ENCODE measurements at regions not wholly inside any gene's neighbourhood (a gene's known extent, or its start where the extent isn't known, plus 50 kb on each side); places are given as distances from the start of the nearest gene placed in this dataset.

GRCh38 chr5:125928663-125929062, 494.5 kb upstream of the GRAMD2B start:
- H3K4me3 ChIP-seq = no peak overlapping the region
- H3K4me1 ChIP-seq = no peaks in the 10 kb centered on the region
- 77% methylated on average over 6 of the region's 6 CpGs for WGBS
- no peaks in the 10 kb centered on the region for H3K27me3 ChIP-seq
- no peaks in the 10 kb centered on the region for H3K36me3 ChIP-seq
- H3K27ac ChIP-seq = no peak overlapping the region
- H3K9me3 ChIP-seq = no peaks in the 10 kb centered on the region
- DNase-seq (ENCODE audit: low spot score in 2 of 2) = no peak
- no peak for TF ChIP-seq POLR2A (IDR thresholded peaks at IDR 0.05)
- no peak for TF ChIP-seq POLR2AphosphoS5 (IDR thresholded peaks at IDR 0.05)
- TF ChIP-seq EP300 (IDR thresholded peaks at IDR 0.05) = no peak
- no peak for TF ChIP-seq CTCF (IDR thresholded peaks at IDR 0.05)

- no peak for DNase-seq (ENCODE audit: low spot score in 2 of 2)
- WGBS = 82% methylated on average over 5 of the region's 5 CpGs
- H3K4me1 ChIP-seq = no peaks in the 10 kb centered on the region
Observed at GRCh38 chr5:125950012-125950615, 473.1 kb upstream of the GRAMD2B start.

GRCh38 chr5:125961150-125961549, 462.1 kb upstream of the GRAMD2B start:
- TF ChIP-seq POLR2A (IDR thresholded peaks at IDR 0.05) = no peak
- TF ChIP-seq EP300 (IDR thresholded peaks at IDR 0.05) = no peak
- H3K27me3 ChIP-seq = no peaks in the 10 kb centered on the region
- no peaks in the 10 kb centered on the region for H3K9me3 ChIP-seq
- H3K36me3 ChIP-seq = no peaks in the 10 kb centered on the region
- WGBS = 89% methylated on average over 1 of the region's 1 CpG
- no peak overlapping the region for H3K27ac ChIP-seq
- no peaks in the 10 kb centered on the region for H3K4me1 ChIP-seq
- no peak for DNase-seq (ENCODE audit: low spot score in 2 of 2)
- H3K4me3 ChIP-seq = no peak overlapping the region

More at GRCh38 chr5:125950012-125950615, 473.1 kb upstream of the GRAMD2B start:
- Histone ChIP-seq H3K4me3 (no peak overlapping the region), H3K27me3 (no peaks in the 10 kb centered on the region), H3K36me3 (no peaks in the 10 kb centered on the region), H3K9me3 (no peaks in the 10 kb centered on the region), H3K27ac (no peak overlapping the region)
- TF ChIP-seq CTCF (IDR thresholded peaks at IDR 0.05) (no peak), POLR2AphosphoS5 (IDR thresholded peaks at IDR 0.05) (no peak)

GRCh38 chr5:125965577-125965976, 457.6 kb upstream of the GRAMD2B start:
- TF ChIP-seq EP300 (IDR thresholded peaks at IDR 0.05) (no peak), CTCF (IDR thresholded peaks at IDR 0.05) (no peak), POLR2A (IDR thresholded peaks at IDR 0.05) (no peak), POLR2AphosphoS5 (IDR thresholded peaks at IDR 0.05) (no peak)
- 87% methylated on average over 4 of the region's 4 CpGs for WGBS
- no peak for DNase-seq (ENCODE audit: low spot score in 2 of 2)
- H3K27ac ChIP-seq = no peak overlapping the region
- H3K36me3 ChIP-seq = no peaks in the 10 kb centered on the region
- H3K27me3 ChIP-seq = no peaks in the 10 kb centered on the region
- no peaks in the 10 kb centered on the region for H3K9me3 ChIP-seq
- no peak overlapping the region for H3K4me3 ChIP-seq
- H3K4me1 ChIP-seq = no peaks in the 10 kb centered on the region

DNA sequence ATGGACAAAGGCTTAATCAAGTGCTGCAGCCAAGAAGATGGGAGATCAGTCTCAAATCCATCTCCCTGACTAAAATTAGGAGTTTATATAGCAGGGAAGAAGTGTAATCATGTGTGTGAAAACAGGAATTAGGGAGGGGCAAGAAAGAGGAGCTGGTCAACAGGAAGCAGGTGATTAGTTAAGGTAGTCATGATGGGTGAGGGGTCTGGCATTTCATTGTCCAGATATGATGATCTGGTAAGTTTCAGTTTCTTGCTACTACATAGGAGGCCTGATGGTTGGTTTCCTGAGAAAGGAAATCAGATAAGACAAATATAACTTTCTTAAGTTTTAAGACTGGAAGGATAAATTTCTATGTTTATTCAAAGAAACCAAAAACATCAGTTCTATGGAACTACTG, 455.6 kb upstream of the GRAMD2B start:
- TF ChIP-seq POLR2A (IDR thresholded peaks at IDR 0.05) = no peak
- TF ChIP-seq CTCF (IDR thresholded peaks at IDR 0.05) = no peak
- no peak for TF ChIP-seq EP300 (IDR thresholded peaks at IDR 0.05)
- TF ChIP-seq POLR2AphosphoS5 (IDR thresholded peaks at IDR 0.05) = no peak
- Histone ChIP-seq H3K4me3 (no peak overlapping the region), H3K4me1 (no peaks in the 10 kb centered on the region), H3K27ac (no peak overlapping the region), H3K36me3 (no peaks in the 10 kb centered on the region), H3K9me3 (no peaks in the 10 kb centered on the region), H3K27me3 (no peaks in the 10 kb centered on the region)
- no peak for DNase-seq (ENCODE audit: low spot score in 2 of 2)

Measured in suprapubic skin (tissue), 4 donors.